RPMI8226 (cell line): ENCODE measurements at regions not wholly inside any gene's neighbourhood (a gene's known extent, or its start where the extent isn't known, plus 50 kb on each side); places are given as distances from the start of the nearest gene placed in this dataset.

ENCODE experiments used
- DNase-seq: peaks from one replicate; pipeline ENCODE4 v3.0.0-alpha.2; 2015

DNA sequence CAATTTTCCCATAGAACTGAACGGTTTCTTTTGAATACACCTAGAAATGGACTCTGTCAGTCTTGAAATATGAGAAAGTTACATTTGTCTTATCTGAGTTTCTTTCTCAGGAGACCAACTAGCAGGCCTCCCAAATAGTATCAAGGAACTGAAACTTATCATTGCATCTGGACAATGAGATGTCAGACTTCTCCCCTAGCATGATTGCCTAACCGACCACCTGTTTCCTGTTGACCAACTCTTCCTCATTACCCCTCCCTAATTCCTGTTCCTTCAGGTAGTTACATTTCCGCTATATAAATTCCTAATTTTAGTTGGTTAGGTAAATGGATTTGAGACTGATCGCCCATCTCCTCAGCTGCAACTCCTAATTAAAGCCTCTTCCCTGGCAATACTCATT lies 1587.3 kb downstream of the NCAM2 start:
- peak; percentile 5 for DNase-seq

- no peak for DNase-seq
Measured at GRCh38 chr21:22597660-22598255, 1599.5 kb downstream of the NCAM2 start.

DNA sequence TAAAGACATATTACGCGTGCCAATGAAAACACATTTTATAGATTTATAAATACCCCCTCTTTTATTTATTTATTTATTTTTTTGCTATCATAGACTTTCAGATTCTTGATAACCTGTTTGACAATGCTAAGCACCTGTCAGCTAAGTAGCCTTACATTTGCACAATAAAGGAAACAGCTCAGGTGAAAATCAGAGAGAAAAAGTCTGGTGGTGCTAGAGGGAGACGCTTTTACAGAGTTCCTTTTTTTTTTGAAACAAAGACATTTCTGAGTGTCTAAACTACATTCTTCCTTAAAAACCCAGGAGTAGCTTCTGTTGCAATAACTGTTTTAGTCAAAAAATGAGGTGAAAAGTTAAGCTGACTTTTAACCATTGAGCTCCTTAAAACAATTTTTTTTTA lies 1611.6 kb downstream of the NCAM2 start:
- DNase-seq, result no peak

DNA sequence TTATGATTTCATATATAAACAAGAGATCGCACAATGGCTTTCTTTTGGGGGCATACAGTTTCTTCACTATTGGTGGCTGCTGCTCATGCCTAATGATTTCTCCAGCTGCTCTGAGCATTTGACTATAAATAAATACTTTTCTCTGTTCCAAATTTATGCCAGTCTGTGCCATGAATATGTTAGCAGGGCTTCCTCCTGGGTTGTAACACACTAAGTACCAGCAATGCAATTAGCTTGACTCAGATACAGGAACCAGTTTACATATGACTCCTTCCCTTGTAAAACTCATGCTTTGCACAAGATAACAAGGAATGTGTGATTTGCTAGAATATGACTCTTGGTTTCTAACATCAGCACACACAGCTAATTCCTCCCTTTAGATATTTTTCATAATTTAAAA lies 1629.7 kb downstream of the NCAM2 start:
- no peak for DNase-seq

GRCh38 chr21:22630953-22631465 lies 1632.8 kb downstream of the NCAM2 start:
- DNase-seq, result no peak

DNA sequence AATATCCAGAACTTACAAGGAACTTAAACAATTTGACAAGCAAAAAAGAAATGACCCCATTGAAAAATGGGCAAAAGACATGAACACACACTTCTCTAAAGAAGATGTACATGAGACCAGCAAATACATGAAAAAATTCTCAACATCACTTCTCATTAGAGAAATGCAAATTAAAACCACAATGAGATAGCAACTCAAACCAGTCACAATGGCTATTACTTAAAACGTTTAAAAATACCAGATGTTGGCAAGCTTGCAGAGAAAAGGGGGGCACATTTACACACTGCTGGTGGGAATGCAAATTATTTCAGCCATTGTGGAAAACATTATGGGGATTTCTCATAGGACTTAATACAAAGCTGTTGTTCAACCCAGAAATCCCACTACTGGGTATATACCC lies 1634.0 kb downstream of the NCAM2 start:
- no peak for DNase-seq

GRCh38 chr21:22649246-22649645 lies 1651.0 kb downstream of the NCAM2 start:
- no peak for DNase-seq

DNA sequence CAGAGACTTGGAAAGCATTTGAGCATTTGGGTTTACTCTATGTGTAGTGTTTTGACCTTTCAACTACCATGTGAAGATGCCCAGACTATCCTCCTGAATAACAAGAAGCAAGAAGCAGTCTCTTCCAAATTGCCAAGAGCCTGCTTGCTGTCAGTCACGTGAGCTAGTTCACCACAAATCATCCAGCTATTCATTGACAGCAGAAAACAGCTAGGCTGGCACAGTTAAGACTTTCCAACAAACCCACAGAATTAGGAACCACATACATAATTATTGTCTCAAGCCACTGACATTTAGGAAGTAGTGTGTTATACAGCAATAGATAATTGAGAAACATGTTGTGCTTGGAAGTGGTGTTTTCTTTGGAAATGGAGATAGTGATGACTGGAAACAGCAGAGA lies 1652.0 kb downstream of the NCAM2 start:
- no peak for DNase-seq

GRCh38 chr21:22657781-22658180 lies 1659.6 kb downstream of the NCAM2 start:
- DNase-seq, result no peak

- no peak for DNase-seq
Measured at GRCh38 chr21:22670148-22670547, 1671.9 kb downstream of the NCAM2 start.

DNA sequence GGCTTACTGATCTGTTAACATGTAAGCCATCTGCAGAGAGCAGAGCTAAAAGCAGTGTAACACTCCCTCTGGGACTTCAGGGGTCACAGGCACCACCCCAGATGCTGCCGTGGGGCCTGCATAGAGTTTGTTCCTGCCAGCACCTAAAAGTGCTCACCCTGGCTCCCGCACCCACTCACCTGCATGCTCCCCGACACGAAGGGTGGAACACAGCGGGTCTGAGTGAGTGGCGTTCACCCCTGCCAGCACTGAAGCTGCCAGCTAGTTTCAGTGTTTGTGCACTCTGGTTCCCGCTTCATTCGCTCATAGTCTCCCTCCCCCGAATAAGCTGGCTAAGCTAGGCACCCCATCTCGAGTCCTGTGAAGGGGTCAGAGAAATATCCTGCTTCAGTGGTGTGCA lies 1681.0 kb downstream of the NCAM2 start:
- DNase-seq, result no peak

- DNase-seq, result no peak
Measured at GRCh38 chr21:22691658-22692057, 1693.4 kb downstream of the NCAM2 start.

GRCh38 chr21:22703521-22703920 lies 1705.3 kb downstream of the NCAM2 start:
- DNase-seq, result no peak

GRCh38 chr21:22710721-22711120 lies 1712.5 kb downstream of the NCAM2 start:
- no peak for DNase-seq

- no peak for DNase-seq
Measured at GRCh38 chr21:22711636-22712035, 1713.4 kb downstream of the NCAM2 start.

GRCh38 chr21:22725436-22725835 lies 1727.2 kb downstream of the NCAM2 start:
- DNase-seq, result no peak

DNA sequence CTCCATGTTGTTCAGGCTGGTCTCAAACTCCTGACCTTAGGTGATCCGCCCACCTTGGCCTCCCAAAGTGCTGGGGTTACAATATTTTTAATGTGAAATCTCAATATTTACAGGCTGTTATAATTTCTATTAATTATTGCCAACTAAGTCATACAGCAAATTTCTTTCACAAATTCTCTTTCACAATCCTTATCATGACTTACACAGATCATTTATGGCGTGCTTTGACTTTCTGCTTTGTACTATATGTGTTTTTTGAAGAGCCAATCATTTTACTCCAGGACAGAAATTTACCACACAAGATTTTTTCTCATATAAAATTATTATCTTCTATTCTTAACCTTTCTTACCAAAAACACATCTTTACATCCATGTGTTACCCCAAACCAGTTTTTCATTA lies 1729.9 kb downstream of the NCAM2 start:
- DNase-seq, result peak; percentile 5

DNA sequence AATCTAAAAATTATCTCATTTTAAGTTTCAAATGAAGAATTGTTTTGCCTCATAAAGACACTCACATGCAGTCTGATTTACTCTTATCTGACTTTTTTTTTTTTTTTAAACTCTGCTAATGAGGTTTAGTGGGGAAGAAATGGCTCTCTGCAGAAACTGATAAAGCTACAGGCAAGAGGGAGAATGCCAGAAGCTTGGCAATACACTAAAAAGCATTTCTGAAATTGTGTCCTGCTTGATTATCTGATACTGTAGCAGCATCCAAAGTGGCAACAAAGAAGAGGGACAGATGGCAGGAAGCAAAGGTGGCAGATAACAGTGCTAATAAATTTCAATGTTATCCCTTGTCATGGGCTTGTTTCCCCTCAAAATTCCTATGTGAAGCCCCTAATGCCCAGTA lies 1744.9 kb downstream of the NCAM2 start:
- no peak for DNase-seq

GRCh38 chr21:22754746-22755145 lies 1756.5 kb downstream of the NCAM2 start:
- no peak for DNase-seq

DNA sequence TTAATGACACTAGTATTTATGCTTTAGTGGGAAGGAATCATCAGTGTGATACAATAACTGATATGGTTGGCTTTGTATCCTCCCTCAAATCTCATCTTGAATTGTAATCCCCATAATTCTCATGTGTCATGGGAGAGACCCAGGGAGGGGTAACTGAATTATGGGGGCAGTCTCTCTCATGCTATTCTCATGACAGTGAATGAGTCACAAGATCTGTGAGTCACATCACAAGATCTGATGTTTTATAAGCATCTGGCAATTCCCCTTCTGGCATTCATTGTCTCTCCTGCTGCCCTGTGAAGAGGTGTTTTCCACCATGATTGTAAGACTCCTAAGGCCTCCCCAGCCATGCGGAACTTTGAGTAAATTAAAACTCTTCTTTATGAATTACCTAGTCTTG lies 1760.3 kb downstream of the NCAM2 start:
- DNase-seq, result no peak

GRCh38 chr21:22762463-22762862 lies 1764.3 kb downstream of the NCAM2 start:
- no peak for DNase-seq

DNA sequence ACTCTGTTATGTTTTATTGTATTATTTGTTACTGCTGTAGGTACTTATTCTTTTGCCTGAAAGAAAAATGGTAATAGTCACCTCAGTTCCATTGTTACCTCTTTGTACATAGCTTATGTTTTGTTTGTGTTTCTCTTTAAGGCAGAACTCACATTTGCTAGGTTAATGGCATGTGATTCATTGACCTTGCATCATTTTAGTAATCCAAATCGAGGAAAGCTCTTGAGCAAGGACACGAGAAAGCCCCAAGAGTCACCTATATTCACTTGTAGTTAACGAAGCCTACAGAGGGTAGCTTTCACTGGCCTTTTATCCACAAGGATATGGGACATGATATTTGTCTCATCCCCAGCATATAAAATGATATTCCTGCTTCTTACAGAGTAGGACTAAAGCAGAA lies 1765.2 kb downstream of the NCAM2 start:
- DNase-seq, result no peak

DNA sequence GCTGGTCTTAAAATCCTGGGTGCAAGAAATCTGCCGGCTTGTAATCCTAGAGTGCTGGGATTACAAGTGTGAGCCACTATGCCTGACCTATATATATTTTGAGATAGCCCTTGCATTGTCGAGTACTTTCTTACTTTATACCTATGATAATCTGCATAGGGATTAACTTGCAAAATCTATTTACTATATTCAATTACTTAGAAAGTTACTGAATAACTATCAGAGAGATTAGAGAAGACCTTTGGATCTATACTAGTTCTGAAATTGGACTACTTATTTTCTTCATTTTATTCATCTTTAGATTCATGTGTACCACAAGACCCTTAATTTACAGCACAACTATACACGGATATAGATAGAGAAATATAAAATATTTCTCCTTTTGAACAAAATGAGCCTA lies 1766.0 kb downstream of the NCAM2 start:
- no peak for DNase-seq

- no peak for DNase-seq
Measured at GRCh38 chr21:22791376-22791775, 1793.2 kb downstream of the NCAM2 start.

GRCh38 chr21:22791986-22792560 lies 1793.9 kb downstream of the NCAM2 start:
- peak; percentile 66 for DNase-seq
